Stimulated activated naive CD8-positive, alpha-beta T cell treated with anti-CD3 and anti-CD28 coated beads, Interleukin-15, amount 100 ng/mL, for 72 hours (primary cell): ENCODE measurements at regions not wholly inside any gene's neighbourhood (a gene's known extent, or its start where the extent isn't known, plus 50 kb on each side); places are given as distances from the start of the nearest gene placed in this dataset.
"Not testable (repeated sequence)": the region's sequence is repeated elsewhere in the genome, so short reads cannot be mapped to it uniquely, and the experiment has no call there.

ENCODE experiments used
- ATAC-seq: fragments of 150-1000 bp; cut with Tn5 transposase; 2 replicates; pipeline ENCODE4 v1.10.0; 2021; ENCODE audit warnings: mild to moderate bottlenecking, moderate library complexity
- DNase-seq, 2 donors: peaks; one replicate each; pipeline ENCODE4 v3.0.0; 2021 to 2022
- H3K27ac Mint-ChIP-seq, 2 donors: one replicate each; pipeline ENCODE4 v1.8.0; 2022; ENCODE audit warnings: mild to moderate bottlenecking in 2 of 2, mixed read lengths in 2 of 2, moderate library complexity in 2 of 2
- H3K27me3 Mint-ChIP-seq: one replicate; pipeline ENCODE4 v1.8.0; 2022; ENCODE audit warnings: mixed read lengths
- H3K4me1 Mint-ChIP-seq: one replicate; pipeline ENCODE4 v1.8.0; 2022; ENCODE audit warnings: mild to moderate bottlenecking, mixed read lengths
- H3K4me3 Mint-ChIP-seq, 2 donors: one replicate each; pipeline ENCODE4 v1.8.0; 2022; ENCODE audit warnings: mild to moderate bottlenecking in 2 of 2, mixed read lengths in 2 of 2, moderate library complexity in 1 of 2
- H3K9me3 Mint-ChIP-seq, 2 donors: one replicate each; pipeline ENCODE4 v1.8.0; 2022; ENCODE audit warnings: mixed read lengths in 2 of 2

- Mint-ChIP-seq H3K27me3 (no peaks in the 10 kb centered on the region), H3K9me3 (no peaks in the 10 kb centered on the region), H3K27ac (no peak overlapping the region), H3K4me1 (no peaks in the 10 kb centered on the region), H3K4me3 (no peak overlapping the region)
- DNase-seq (no peak), ATAC-seq (no peak)
Observed at GRCh38 chr3:137610723-137611122, 153.4 kb upstream of the SOX14 start.

- no peak for DNase-seq
- H3K9me3 Mint-ChIP-seq, result no peaks in the 10 kb centered on the region
- no peak overlapping the region for H3K4me3 Mint-ChIP-seq
- no peak for ATAC-seq
- H3K4me1 Mint-ChIP-seq, result no peaks in the 10 kb centered on the region
- H3K27ac Mint-ChIP-seq, result no peak overlapping the region
- no peaks in the 10 kb centered on the region for H3K27me3 Mint-ChIP-seq
Observed at GRCh38 chr3:137612291-137612690, 151.8 kb upstream of the SOX14 start.

GRCh38 chr3:137615659-137616418 lies 148.3 kb upstream of the SOX14 start:
- Mint-ChIP-seq H3K9me3 (no peaks in the 10 kb centered on the region), H3K27me3 (no peaks in the 10 kb centered on the region), H3K27ac (no peak overlapping the region), H3K4me3 (no peak overlapping the region), H3K4me1 (no peaks in the 10 kb centered on the region)
- DNase-seq, result no peak
- ATAC-seq, result no peak

- H3K9me3 Mint-ChIP-seq, result peaks cover 0 to 6% of the 10 kb centered on the region in 2 donors
- no peaks in the 10 kb centered on the region for H3K4me1 Mint-ChIP-seq
- H3K27me3 Mint-ChIP-seq, result peaks cover 27% of the 10 kb centered on the region
- no peak overlapping the region for H3K27ac Mint-ChIP-seq
- DNase-seq, result no peak
- H3K4me3 Mint-ChIP-seq, result no peak overlapping the region
- ATAC-seq, result no peak
Observed at GRCh38 chr3:137641879-137642704, 122.0 kb upstream of the SOX14 start.

GRCh38 chr3:137642831-137643230 lies 121.3 kb upstream of the SOX14 start:
- Mint-ChIP-seq H3K27me3 (peaks cover 27% of the 10 kb centered on the region), H3K27ac (no peak overlapping the region), H3K9me3 (peaks cover 0 to 6% of the 10 kb centered on the region in 2 donors), H3K4me1 (no peaks in the 10 kb centered on the region), H3K4me3 (no peak overlapping the region)
- no peak for DNase-seq
- no peak for ATAC-seq

GRCh38 chr3:137647179-137647578 lies 116.9 kb upstream of the SOX14 start:
- ATAC-seq, result no peak
- peaks cover 18% of the 10 kb centered on the region for H3K27me3 Mint-ChIP-seq

GRCh38 chr3:137669519-137670060 lies 94.5 kb upstream of the SOX14 start:
- H3K27me3 Mint-ChIP-seq, result peaks cover 7% of the 10 kb centered on the region
- ATAC-seq (no peak), DNase-seq (no peak)
- H3K4me1 Mint-ChIP-seq, result no peaks in the 10 kb centered on the region
- H3K27ac Mint-ChIP-seq, result peak overlapping the region in 1 of 2 donors; percentile 2
- peaks cover 15 to 17% of the 10 kb centered on the region in 2 donors for H3K9me3 Mint-ChIP-seq
- no peak overlapping the region for H3K4me3 Mint-ChIP-seq

More at GRCh38 chr3:137647179-137647578, 116.9 kb upstream of the SOX14 start:
- H3K4me1 Mint-ChIP-seq, result no peaks in the 10 kb centered on the region
- peaks cover 0 to 6% of the 10 kb centered on the region in 2 donors for H3K9me3 Mint-ChIP-seq
- no peak overlapping the region for H3K27ac Mint-ChIP-seq
- DNase-seq, result no peak
- H3K4me3 Mint-ChIP-seq, result no peak overlapping the region

- Mint-ChIP-seq H3K4me1 (no peaks in the 10 kb centered on the region), H3K9me3 (peaks cover 0 to 13% of the 10 kb centered on the region in 2 donors)
- no peak for DNase-seq
Observed at GRCh38 chr3:137687181-137687879, 76.8 kb upstream of the SOX14 start.

GRCh38 chr3:137692803-137693431 lies 71.2 kb upstream of the SOX14 start:
- H3K9me3 Mint-ChIP-seq, result no peaks in the 10 kb centered on the region
- ATAC-seq (no peak), DNase-seq (no peak)

More at GRCh38 chr3:137687181-137687879, 76.8 kb upstream of the SOX14 start:
- no peak for ATAC-seq
- Mint-ChIP-seq H3K4me3 (no peak overlapping the region), H3K27ac (no peak overlapping the region), H3K27me3 (no peaks in the 10 kb centered on the region)

GRCh38 chr3:137693791-137694190 lies 70.3 kb upstream of the SOX14 start:
- Mint-ChIP-seq H3K4me1 (no peaks in the 10 kb centered on the region), H3K27me3 (no peaks in the 10 kb centered on the region), H3K4me3 (no peak overlapping the region), H3K27ac (no peak overlapping the region), H3K9me3 (no peaks in the 10 kb centered on the region)
- no peak for DNase-seq
- no peak for ATAC-seq

More at GRCh38 chr3:137692803-137693431, 71.2 kb upstream of the SOX14 start:
- no peak overlapping the region for H3K27ac Mint-ChIP-seq
- no peaks in the 10 kb centered on the region for H3K27me3 Mint-ChIP-seq
- H3K4me3 Mint-ChIP-seq, result no peak overlapping the region
- no peaks in the 10 kb centered on the region for H3K4me1 Mint-ChIP-seq

GRCh38 chr3:137694836-137695235 lies 69.3 kb upstream of the SOX14 start:
- Mint-ChIP-seq H3K4me3 (no peak overlapping the region), H3K27me3 (no peaks in the 10 kb centered on the region), H3K27ac (no peak overlapping the region), H3K4me1 (no peaks in the 10 kb centered on the region), H3K9me3 (no peaks in the 10 kb centered on the region)
- DNase-seq, result no peak
- ATAC-seq, result no peak

GRCh38 chr3:137695351-137695750 lies 68.8 kb upstream of the SOX14 start:
- H3K4me1 Mint-ChIP-seq, result no peaks in the 10 kb centered on the region
- DNase-seq (no peak), ATAC-seq (no peak)
- H3K27ac Mint-ChIP-seq, result no peak overlapping the region
- no peak overlapping the region for H3K4me3 Mint-ChIP-seq
- no peaks in the 10 kb centered on the region for H3K9me3 Mint-ChIP-seq
- no peaks in the 10 kb centered on the region for H3K27me3 Mint-ChIP-seq

GRCh38 chr3:137709011-137709601 lies 55.0 kb upstream of the SOX14 start:
- H3K4me3 Mint-ChIP-seq, result no peak overlapping the region
- no peak for DNase-seq
- H3K27me3 Mint-ChIP-seq, result no peaks in the 10 kb centered on the region
- H3K27ac Mint-ChIP-seq, result no peak overlapping the region
- H3K9me3 Mint-ChIP-seq, result peaks cover 8 to 19% of the 10 kb centered on the region in 2 donors
- no peak for ATAC-seq
- H3K4me1 Mint-ChIP-seq, result no peaks in the 10 kb centered on the region

- H3K27ac Mint-ChIP-seq, H3K4me1 Mint-ChIP-seq, ATAC-seq, H3K27me3 Mint-ChIP-seq, H3K4me3 Mint-ChIP-seq, DNase-seq: not testable (repeated sequence)
- H3K9me3 Mint-ChIP-seq, result peaks cover 21 to 35% of the 10 kb centered on the region in 2 donors
Observed at GRCh38 chr3:137713965-137714364, 50.1 kb upstream of the SOX14 start.
